22Rv1 (cell line): ENCODE measurements at regions not wholly inside any gene's neighbourhood (a gene's known extent, or its start where the extent isn't known, plus 50 kb on each side); places are given as distances from the start of the nearest gene placed in this dataset.

ENCODE experiments used
- H3K27ac ChIP-seq: fragments of 450-650 bp; 2 replicates; pipeline ENCODE4 v1.5.1; 2017
- ZFX ChIP-seq: fragments of 450-650 bp; IDR thresholded peaks from 2 replicates; pipeline ENCODE4 v1.6.1; 2017; ENCODE audit warnings: antibody characterized with exemption, borderline replicate concordance
- TF ChIP-seq, protein P1 (sequence below): fragments of 450-650 bp; IDR thresholded peaks from 2 replicates; pipeline ENCODE4 v1.5.1; 2017; ENCODE audit warnings: mild to moderate bottlenecking

DNA sequence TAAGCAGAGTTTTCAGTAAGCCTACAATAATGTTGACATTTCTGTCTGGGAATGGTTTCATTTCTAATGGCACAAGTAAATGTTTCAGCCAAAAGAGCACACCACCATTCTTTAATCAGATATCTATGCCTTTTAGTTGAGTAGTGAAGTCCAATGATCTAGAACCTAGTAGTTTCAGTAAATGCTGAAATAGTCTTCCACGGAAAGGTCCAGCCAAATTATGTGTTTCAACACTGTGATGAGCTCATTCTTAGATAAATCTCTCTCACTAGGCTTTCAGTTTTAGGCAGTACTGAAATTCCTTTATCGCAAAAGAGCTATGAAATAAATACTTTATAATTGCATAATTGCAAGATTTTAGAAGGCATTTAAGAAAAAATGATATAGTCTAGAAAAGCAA is 816.8 kb upstream of the PCDH9 start:
- no peak overlapping the region for H3K27ac ChIP-seq
- TF ChIP-seq, protein P1, sequence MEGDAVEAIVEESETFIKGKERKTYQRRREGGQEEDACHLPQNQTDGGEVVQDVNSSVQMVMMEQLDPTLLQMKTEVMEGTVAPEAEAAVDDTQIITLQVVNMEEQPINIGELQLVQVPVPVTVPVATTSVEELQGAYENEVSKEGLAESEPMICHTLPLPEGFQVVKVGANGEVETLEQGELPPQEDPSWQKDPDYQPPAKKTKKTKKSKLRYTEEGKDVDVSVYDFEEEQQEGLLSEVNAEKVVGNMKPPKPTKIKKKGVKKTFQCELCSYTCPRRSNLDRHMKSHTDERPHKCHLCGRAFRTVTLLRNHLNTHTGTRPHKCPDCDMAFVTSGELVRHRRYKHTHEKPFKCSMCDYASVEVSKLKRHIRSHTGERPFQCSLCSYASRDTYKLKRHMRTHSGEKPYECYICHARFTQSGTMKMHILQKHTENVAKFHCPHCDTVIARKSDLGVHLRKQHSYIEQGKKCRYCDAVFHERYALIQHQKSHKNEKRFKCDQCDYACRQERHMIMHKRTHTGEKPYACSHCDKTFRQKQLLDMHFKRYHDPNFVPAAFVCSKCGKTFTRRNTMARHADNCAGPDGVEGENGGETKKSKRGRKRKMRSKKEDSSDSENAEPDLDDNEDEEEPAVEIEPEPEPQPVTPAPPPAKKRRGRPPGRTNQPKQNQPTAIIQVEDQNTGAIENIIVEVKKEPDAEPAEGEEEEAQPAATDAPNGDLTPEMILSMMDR, result no peak
- no peak for TF ChIP-seq ZFX

DNA sequence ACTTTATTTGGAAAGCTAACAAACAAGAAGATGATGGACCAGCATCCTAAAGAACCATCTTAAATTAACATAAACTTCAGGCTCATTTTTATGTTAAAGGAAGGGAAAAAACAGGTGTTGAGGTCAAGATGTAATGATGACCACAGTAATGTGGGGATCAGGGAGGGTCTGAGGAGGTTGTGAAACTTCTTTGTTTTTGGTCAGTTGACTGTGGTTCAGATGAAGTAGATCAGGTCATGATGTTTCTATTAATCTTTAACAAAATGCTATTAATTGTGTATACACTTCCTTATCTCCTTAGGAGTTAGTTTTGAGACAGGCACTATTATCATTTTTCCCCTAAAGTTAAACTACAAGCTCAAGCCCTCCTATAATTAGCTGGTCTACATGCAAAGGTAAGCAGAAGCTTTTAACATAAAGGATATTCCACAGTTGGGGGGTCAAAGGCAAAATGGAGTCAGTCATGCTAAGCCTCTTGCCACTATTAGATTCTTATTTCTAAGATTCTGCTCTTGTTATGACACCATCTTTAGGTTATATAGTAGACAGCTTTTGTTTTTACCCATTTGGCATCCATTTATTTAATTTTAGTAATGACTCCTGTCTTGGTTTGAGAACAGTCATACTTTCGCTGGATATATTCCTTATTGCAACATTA is 800.1 kb upstream of the PCDH9 start:
- no peak for TF ChIP-seq ZFX
- TF ChIP-seq, protein P1, result no peak
- H3K27ac ChIP-seq, result no peak overlapping the region

DNA sequence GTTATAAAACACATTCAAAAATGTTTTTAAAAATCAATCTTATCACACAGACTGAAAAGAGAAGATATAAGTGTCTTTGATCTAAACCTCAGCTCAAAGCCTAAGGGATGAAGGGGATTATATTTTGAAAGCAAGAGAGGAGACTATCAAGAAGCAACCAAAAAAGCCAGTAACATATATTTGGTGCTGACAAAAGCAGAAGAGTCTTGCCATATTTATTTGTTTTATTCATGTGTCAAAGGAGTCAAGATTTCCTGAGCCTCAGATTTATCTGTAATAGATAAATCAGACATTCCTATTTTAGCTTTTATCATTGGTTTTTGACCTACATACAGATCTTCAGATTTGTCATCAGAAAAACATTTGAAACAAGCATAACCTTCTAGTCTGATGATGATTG is 798.6 kb upstream of the PCDH9 start:
- H3K27ac ChIP-seq, result no peak overlapping the region
- TF ChIP-seq ZFX, result no peak
- TF ChIP-seq, protein P1, result no peak

DNA sequence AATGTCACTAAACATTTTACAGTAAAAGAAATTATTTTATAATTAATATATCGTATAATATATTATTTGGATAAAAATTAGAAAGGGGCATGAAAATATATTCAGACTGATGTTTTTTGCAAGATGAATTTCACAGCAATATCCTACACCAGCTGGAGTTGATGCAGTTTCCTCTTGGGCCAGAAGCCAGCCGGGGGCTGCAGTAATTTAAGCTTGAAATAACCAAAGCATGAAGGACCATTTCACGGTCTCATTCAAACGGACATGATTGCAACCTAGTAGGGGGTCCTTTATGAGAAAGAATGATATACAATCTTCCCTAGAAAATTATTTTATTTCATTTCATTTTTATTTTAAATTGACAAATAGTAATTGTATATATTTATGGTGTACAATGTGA is 797.2 kb upstream of the PCDH9 start:
- H3K27ac ChIP-seq, result no peak overlapping the region
- no peak for TF ChIP-seq ZFX
- TF ChIP-seq, protein P1, result no peak

DNA sequence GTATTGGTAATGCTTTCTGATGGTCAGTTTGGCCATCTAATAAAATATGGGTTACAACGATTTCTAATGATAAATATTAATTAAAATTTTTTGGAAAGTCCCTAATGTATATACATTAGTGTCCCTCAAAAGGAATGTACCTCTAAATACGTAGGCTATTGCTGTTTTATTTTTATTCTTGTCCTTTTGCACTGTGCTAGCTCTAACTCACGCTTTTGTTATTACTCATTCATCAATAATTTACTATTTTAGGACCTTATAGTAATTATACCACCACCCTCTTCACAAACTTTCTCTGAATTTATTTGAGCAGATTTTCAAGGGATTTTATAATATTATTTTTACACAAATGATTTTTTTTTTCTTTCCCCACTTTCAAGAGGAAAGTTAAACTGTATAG is 795.9 kb upstream of the PCDH9 start:
- no peak for TF ChIP-seq ZFX
- TF ChIP-seq, protein P1, result no peak
- H3K27ac ChIP-seq, result no peak overlapping the region

DNA sequence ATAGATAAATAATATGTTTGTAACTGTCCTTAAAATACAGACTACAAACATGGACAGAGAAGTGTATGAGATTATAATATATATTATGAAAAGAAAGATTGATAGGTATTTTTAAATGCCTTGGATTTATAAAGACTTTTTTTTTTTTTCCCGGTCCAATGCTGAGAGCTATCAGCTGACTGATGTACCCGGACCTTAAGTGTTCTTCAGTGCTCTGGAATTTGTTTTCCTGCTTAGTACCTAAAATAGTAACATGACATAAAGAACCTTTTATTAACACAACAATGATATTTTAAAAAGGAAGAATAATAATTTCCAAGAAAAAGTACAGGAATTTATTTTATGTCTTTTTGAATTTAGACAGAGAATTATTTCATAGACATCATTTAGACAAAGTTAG is 795.5 kb upstream of the PCDH9 start:
- no peak for TF ChIP-seq ZFX
- TF ChIP-seq, protein P1, result no peak

DNA sequence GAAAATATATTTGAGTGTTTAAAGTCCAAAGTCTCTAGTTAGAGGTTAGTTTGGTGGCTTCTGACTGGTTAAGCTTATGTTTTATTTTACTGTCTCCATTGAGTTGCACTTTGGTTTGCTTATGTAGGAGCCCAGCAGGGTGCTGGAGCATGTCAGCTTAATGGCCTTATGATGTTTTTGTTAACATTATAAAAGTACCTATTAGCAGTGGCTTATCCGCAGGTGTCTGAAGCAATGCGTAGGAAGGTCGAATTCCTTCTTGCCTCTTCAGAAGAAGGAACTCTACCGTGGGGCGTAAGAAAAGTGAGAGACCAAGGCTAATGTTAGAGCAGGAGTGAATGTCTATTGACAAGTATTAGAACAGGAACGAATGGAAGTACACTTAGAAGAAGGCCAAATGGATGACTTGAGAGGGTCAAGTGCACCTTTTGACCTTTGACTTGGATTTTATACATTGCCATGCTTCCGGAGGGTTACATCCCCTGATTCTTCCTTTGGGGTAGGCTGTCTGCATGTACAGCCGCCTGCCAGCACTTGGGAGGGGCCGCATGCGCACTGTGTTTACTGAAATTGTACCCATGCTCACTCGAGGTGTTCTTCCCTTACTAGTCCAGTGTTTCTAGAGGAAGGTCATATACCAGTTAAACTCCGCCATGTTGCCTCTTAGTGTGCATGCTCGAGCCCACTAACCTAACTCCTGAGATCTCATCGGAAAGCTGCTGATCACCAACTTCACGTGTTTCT is 793.9 kb upstream of the PCDH9 start:
- TF ChIP-seq, protein P1, result no peak
- no peak for TF ChIP-seq ZFX
- H3K27ac ChIP-seq, result no peak overlapping the region

More for the DNA sequence above, 795.5 kb upstream of the PCDH9 start:
- H3K27ac ChIP-seq, result no peak overlapping the region
